HFF-Myc (cell line): ENCODE measurements at regions not wholly inside any gene's neighbourhood (a gene's known extent, or its start where the extent isn't known, plus 50 kb on each side); places are given as distances from the start of the nearest gene placed in this dataset.

ENCODE experiments used
- DNase-seq: peaks from one replicate; pipeline ENCODE4 v3.0.0-alpha.2; 2011; ENCODE audit warnings: low read depth; ENCODE audit errors: extremely low read depth
- H3K4me3 ChIP-seq: replicated peaks from 2 replicates; pipeline ENCODE4 v1.5.1; 2011; ENCODE audit warnings: low read depth, mild to moderate bottlenecking, control low read depth, low read length
- CTCF ChIP-seq: IDR thresholded peaks from 2 replicates; pipeline ENCODE4 v1.5.1; 2012; ENCODE audit warnings: mild to moderate bottlenecking, low read depth, low read length, control low read depth; ENCODE audit errors: missing control alignments

GRCh38 chr15:56783156-56783856, 50.0 kb upstream of the ZNF280D start:
- no peak overlapping the region for H3K4me3 ChIP-seq
- no peak for TF ChIP-seq CTCF
- DNase-seq, result no peak
